T-helper 17 cell (primary cell): ENCODE measurements at regions not wholly inside any gene's neighbourhood (a gene's known extent, or its start where the extent isn't known, plus 50 kb on each side); places are given as distances from the start of the nearest gene placed in this dataset.
"Not testable (repeated sequence)": the region's sequence is repeated elsewhere in the genome, so short reads cannot be mapped to it uniquely, and the experiment has no call there.

Source experiments
- ATAC-seq: fragments of 150-1000 bp; cut with Tn5 transposase; 2 replicates; pipeline ENCODE4 v1.10.0; 2021; ENCODE audit warnings: mild to moderate bottlenecking, moderate library complexity
- DNase-seq, 3 donors: peaks; one replicate each; pipeline versions ENCODE4 v3.0.0 to v3.0.0-alpha.2; 2020 to 2021
- H3K9me3 ChIP-seq: one replicate; pipeline ENCODE4 v1.7.0; 2013; ENCODE audit warnings: low read length, mild to moderate bottlenecking; ENCODE audit not compliant: control insufficient read depth, poor library complexity, severe bottlenecking
- H3K27ac Mint-ChIP-seq: one replicate; pipeline ENCODE4 v1.8.0; 2022; ENCODE audit warnings: mild to moderate bottlenecking, moderate library complexity, mixed read lengths
- H3K27me3 Mint-ChIP-seq: one replicate; pipeline ENCODE4 v1.8.0; 2022; ENCODE audit warnings: mixed read lengths
- H3K36me3 Mint-ChIP-seq: one replicate; pipeline ENCODE4 v1.8.0; 2022; ENCODE audit warnings: low read depth, mixed read lengths
- H3K4me1 Mint-ChIP-seq: one replicate; pipeline ENCODE4 v1.8.0; 2022; ENCODE audit warnings: mild to moderate bottlenecking, mixed read lengths
- H3K4me3 Mint-ChIP-seq: one replicate; pipeline ENCODE4 v1.8.0; 2022; ENCODE audit warnings: mild to moderate bottlenecking, moderate library complexity, mixed read lengths

DNA sequence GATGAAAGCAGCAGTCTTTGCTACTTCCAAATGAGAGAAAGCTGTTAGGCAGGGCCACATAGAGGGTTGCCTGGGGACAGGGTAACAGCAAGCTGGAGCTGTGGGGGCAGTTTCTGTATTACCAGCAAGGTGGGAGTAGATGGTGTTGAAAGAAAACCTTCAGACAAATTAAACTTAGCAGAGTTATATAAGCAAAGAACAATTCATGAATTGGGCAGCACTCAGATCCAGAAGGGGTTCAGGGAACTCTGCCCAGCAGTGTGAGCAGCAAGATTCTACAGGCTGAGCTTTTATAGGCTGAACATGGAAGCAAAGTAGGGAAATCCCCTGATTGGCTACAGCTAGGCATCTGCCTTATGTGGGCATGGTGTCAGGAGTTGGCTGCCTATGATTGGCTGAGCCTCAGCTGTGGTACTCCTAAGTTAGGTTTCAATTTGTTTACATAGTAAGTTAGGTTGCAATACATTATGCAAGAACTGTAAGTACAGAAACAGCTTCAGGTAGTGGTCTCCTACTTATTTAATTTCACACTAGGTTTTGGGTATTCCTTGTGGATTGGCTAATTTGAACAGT lies 64.1 kb upstream of the TMPRSS2 start:
- Mint-ChIP-seq H3K27me3 (peaks cover 22% of the 10 kb centered on the region), H3K36me3 (no peaks in the 10 kb centered on the region), H3K4me3 (no peak overlapping the region), H3K27ac (no peak overlapping the region), H3K4me1 (no peaks in the 10 kb centered on the region)
- ATAC-seq (no peak), DNase-seq (no peak)
- H3K9me3 ChIP-seq, result no peaks in the 10 kb centered on the region

DNA sequence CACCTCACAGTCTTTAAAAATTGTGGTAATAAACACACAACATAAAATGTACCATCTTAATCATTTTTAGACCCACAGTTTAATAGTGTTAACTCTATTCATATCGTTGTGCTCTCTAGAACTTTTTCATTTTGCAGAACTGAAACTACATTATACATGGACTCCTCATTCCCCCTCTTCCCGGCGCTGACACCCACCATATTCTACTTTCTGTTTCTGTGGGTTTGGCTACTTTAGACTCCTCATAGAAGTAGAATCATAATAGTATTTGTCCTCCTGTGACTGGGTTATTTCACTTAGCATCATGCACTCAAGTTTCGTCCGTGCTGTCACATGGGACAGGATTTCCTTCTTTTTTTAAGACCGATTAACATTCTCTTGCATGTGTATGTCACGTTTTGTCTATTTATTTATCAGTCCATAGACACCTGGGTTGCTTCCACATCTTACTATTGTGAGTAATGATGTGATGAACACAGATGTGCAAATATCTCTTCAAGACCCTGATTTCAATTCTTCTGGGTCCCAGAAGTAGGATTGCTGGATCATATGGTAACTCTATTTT lies 62.9 kb upstream of the TMPRSS2 start:
- no peaks in the 10 kb centered on the region for H3K36me3 Mint-ChIP-seq
- no peaks in the 10 kb centered on the region for H3K9me3 ChIP-seq
- no peak overlapping the region for H3K4me3 Mint-ChIP-seq
- DNase-seq, result no peak
- no peak overlapping the region for H3K27ac Mint-ChIP-seq
- H3K27me3 Mint-ChIP-seq, result peaks cover 27% of the 10 kb centered on the region
- no peak for ATAC-seq
- H3K4me1 Mint-ChIP-seq, result no peaks in the 10 kb centered on the region

DNA sequence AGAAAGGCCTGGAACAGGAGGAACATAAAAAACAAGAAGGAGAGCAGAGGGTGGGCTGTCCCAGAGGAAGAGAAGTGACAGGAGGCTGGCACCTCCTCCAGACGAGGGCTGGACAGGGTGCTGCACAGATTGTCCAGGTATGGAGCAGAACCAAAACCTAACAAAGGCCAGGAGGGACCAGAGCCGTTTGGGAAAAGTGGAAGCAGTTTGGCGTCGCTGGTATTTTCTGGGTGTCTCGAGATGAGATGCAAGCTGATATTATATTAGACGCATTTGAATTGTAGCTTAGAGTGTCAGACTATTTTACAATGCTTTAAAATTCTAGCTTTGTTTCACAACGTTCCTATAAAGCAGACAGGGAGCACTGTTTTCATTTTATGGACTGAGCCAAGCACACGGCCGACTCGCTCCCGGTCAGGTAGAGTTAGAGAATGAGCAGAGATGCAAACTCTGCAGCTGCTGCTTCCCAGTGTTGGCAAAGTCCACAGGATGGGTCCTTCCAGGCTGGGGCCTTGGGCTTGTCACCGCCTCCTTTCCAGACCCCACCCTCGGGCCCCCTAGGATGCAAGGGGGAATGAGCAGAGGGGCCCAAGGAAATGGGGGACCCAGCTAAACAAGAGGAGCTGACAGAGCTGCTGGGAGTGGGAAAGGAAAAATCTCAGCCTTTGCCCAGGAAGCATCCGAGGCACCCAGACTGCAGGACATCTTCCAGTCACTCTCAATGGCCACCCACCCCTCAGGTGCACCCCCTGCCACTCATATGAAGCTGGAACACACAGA lies 60.8 kb upstream of the TMPRSS2 start:
- ATAC-seq, result no peak
- no peaks in the 10 kb centered on the region for H3K9me3 ChIP-seq
- Mint-ChIP-seq H3K4me1 (peaks cover 3% of the 10 kb centered on the region), H3K4me3 (no peak overlapping the region), H3K27me3 (peaks cover 20% of the 10 kb centered on the region), H3K36me3 (no peaks in the 10 kb centered on the region), H3K27ac (no peak overlapping the region)
- DNase-seq, result no peak

DNA sequence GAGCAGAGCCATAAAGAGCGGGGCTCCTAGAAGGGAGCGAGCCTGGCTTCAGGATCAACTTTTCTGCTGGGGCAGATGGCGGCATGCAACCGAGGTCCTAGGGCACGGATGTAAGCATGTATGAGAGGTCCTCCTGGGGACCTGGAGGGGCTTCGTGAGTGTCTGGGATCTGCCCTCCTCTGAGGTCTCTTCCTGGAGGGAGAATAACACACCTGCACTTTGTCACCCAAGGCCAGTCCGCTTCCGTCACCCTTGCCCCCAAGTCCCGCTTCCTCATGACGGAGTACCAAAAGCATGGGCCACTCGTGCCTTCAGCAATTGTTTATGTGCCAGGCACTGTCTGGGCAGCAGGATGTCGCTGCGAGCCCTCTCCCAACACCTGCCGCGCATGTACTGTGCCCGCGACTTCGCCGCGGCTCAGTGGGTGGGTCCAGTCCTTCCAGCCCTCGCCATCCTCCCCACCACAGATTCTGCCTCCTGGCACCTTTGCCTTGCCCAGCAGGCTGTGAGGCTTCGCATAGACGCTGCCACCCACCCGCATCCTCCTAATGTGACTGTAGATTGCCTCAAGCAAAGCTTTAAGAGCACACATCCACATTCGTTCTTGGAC lies 60.0 kb upstream of the TMPRSS2 start:
- H3K27ac Mint-ChIP-seq, result no peak overlapping the region
- H3K27me3 Mint-ChIP-seq, result peaks cover 21% of the 10 kb centered on the region
- H3K4me1 Mint-ChIP-seq, result peaks cover 3% of the 10 kb centered on the region
- H3K36me3 Mint-ChIP-seq, result peaks cover 2% of the 10 kb centered on the region
- no peak for DNase-seq
- H3K4me3 Mint-ChIP-seq, result no peak overlapping the region
- H3K9me3 ChIP-seq, result no peaks in the 10 kb centered on the region
- no peak for ATAC-seq

DNA sequence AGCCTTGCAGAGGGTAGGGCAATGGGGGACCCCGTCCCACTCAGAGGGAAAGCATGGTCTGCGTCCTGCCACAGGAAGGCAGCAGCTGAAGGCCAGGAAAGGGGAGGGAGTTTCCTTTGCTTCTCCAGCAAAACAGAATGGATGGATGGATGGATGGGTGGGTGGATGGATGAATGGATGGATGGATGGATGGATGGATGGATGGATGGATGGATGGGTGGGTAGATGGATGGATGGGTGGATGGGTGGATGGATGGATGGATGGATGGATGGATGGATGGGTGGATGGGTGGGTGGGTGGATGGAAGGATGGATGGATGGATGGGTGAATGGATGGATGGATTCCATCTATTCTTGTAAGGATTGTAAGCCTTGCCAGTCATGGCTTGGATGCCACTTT lies 59.3 kb upstream of the TMPRSS2 start:
- ATAC-seq, H3K4me3 Mint-ChIP-seq, DNase-seq, H3K27ac Mint-ChIP-seq, H3K36me3 Mint-ChIP-seq, H3K9me3 ChIP-seq, H3K4me1 Mint-ChIP-seq: not testable (repeated sequence)
- peaks cover 29% of the 10 kb centered on the region for H3K27me3 Mint-ChIP-seq

DNA sequence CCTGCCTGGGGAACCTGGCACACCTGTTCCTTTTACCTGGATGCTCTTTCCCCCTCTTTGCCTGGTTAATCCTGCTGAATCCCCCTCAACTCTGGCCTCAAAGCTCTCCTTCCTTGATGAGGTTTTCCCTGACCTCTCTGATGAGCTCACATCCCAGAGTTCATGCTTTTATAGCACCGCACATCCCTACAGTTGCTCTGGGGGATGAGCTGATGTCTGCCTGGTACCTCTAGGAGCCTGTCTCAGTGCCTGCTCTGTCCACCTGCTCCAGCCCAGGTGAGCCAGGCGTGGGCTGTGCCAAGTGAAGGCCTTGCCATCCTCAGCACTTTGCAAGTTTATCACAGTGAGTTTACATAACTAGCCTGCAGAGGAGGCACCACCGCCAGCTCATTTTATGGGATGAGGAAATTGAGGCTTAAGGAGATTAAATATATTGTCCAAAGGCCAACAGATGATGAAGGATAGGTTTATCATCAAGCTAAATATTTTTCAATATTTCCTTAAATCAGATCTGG lies 58.6 kb upstream of the TMPRSS2 start:
- H3K4me1 Mint-ChIP-seq, result peaks cover 6% of the 10 kb centered on the region
- DNase-seq (no peak), ATAC-seq (no peak)
- H3K36me3 Mint-ChIP-seq, result peaks cover 4% of the 10 kb centered on the region
- H3K27ac Mint-ChIP-seq, result no peak overlapping the region
- no peaks in the 10 kb centered on the region for H3K9me3 ChIP-seq
- H3K4me3 Mint-ChIP-seq, result no peak overlapping the region
- peaks cover 29% of the 10 kb centered on the region for H3K27me3 Mint-ChIP-seq

DNA sequence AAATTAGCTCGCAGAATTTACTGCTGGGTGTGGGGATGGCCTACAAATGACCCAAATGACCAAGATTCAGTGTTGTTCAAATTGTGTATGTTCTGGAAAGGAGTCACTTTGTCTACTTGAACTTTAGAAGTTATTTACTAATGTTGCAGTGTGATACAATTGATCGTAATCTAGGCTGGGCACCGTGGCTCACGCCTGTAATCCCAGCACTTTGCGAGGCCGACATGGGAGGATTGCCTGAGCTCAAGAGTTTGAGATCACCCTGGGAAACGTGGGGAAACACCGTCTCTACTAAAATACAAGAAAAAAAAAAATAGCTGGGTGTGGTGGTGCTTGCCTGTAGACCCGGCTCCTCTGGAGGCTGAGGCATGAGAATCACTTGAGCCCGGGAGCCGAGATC lies 57.6 kb upstream of the TMPRSS2 start:
- ATAC-seq, result no peak
- peaks cover 29% of the 10 kb centered on the region for H3K27me3 Mint-ChIP-seq
- DNase-seq, result no peak
- no peaks in the 10 kb centered on the region for H3K9me3 ChIP-seq
- H3K4me3 Mint-ChIP-seq, result no peak overlapping the region
- peak overlapping the region; percentile 60 for H3K27ac Mint-ChIP-seq
- peaks cover 6% of the 10 kb centered on the region for H3K4me1 Mint-ChIP-seq
- H3K36me3 Mint-ChIP-seq, result peaks cover 6% of the 10 kb centered on the region

DNA sequence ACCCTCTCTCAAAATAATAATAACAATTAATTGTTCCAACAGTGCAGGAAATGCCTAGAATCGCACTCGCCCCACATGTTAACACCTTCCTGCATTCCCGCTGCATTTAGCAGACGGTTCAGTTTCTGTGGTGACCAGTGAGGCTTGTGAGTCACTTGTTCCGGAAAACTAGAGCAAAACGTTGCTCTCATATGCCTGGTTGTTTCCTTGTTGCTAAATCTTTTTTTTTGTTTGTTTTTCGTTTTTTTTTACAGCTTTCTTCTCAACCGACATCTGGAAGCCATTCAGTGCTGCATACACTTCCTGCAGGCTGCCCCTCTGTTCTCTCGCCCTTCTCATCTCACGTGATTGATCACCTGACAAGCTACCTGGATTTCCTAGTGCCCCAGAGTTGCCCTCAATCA lies 56.9 kb upstream of the TMPRSS2 start:
- H3K27me3 Mint-ChIP-seq, result peaks cover 29% of the 10 kb centered on the region
- DNase-seq, result no peak
- H3K27ac Mint-ChIP-seq, result peak overlapping the region; percentile 60
- H3K4me1 Mint-ChIP-seq, result peaks cover 6% of the 10 kb centered on the region
- peaks cover 6% of the 10 kb centered on the region for H3K36me3 Mint-ChIP-seq
- no peaks in the 10 kb centered on the region for H3K9me3 ChIP-seq
- ATAC-seq, result no peak
- peak overlapping the region; percentile 57 for H3K4me3 Mint-ChIP-seq

DNA sequence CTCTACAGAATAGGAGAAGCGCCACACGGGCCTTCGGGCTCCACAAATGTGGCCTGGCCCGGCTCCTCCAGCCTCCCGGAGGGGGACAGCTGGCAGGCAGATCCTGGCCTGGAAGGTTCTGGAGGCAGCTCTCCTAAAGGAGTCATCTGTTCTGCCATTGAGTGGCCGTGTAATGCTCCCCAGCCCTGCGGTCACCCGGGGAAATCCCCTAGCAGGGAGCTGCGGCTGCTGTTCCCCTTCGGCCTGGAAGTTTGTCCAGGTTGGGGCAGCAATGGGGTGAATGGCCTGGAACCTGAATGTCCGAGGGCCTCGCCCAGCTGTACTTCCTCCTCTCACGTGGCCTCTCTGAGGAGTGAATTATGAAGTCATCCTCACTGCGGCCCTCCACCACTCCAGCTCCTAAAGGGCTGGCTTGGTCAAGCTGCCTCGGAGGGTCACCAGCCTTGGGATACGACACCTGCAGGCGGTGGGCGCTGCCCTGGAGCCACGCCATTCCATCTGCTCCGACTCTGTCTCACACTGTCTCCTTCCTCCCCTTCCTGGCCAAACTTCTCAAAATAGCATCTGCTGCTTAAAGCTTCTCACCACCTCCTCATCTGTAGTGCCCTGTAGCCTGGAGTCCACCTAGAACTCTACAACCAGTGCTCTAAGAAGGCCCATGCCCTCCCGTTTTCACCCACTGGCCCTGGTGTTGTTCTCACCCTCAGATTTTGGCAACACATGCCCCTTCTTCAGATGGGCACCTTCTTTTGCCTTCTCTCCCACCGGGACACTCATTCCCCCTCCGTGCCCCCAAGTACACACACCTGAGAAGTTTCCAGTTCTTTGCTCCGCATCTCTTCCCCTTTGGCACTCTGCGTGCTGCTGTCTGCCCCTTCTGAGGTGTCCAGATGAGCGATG lies 54.4 kb upstream of the TMPRSS2 start:
- peaks cover 20% of the 10 kb centered on the region for H3K27me3 Mint-ChIP-seq
- no peaks in the 10 kb centered on the region for H3K9me3 ChIP-seq
- H3K4me3 Mint-ChIP-seq, result no peak overlapping the region
- H3K27ac Mint-ChIP-seq, result no peak overlapping the region
- peaks cover 6% of the 10 kb centered on the region for H3K36me3 Mint-ChIP-seq
- H3K4me1 Mint-ChIP-seq, result peaks cover 6% of the 10 kb centered on the region
- DNase-seq (no peak), ATAC-seq (no peak)

DNA sequence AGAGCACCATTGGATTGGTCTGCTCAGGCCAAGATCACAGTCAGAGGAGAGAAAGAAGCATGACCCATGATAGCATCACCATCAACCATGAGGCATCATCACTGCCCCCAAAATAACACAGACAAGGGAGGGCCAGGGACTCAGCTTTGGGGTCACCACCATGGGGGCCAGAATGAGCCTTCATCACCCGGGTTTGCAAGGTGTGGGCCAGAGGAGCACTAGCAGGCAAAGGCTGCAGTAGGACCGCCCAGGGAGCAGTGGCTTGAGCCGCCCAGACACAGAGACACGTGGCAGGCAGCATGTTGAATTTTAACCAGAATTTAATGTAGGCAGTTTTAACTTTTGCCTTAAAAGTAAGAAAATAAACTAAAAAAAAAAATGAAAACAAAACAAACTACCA lies 53.7 kb upstream of the TMPRSS2 start:
- H3K27me3 Mint-ChIP-seq, result peaks cover 27% of the 10 kb centered on the region
- H3K4me3 Mint-ChIP-seq, result no peak overlapping the region
- peaks cover 6% of the 10 kb centered on the region for H3K4me1 Mint-ChIP-seq
- ATAC-seq (no peak), DNase-seq (no peak)
- no peak overlapping the region for H3K27ac Mint-ChIP-seq
- H3K36me3 Mint-ChIP-seq, result peaks cover 6% of the 10 kb centered on the region
- H3K9me3 ChIP-seq, result no peaks in the 10 kb centered on the region

DNA sequence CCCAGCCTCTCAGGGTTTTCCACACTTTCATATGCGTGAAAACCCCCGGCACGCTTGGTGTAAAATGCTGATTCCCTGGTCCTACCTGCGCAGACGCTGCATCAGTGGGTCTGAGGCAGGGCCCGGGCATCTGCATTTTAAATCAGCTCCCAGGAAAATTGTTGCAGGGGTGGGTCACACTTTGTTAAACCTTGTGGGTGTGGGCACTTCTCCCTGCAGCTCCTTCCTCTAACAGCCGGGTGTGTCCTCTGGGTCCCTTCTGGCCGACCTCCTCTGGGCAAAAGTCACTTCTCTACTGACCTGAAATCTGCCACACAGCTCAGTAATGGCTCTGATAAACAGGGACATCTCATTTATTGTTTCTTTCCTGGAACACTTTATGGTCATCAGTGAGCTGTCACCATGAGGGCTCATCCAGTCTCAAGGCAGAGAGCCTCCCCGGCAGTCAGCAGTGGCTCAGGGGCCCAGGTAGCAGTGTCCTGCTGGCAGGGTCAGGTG lies 52.8 kb upstream of the TMPRSS2 start:
- Mint-ChIP-seq H3K4me3 (no peak overlapping the region), H3K27ac (no peak overlapping the region), H3K36me3 (peaks cover 6% of the 10 kb centered on the region), H3K27me3 (peaks cover 30% of the 10 kb centered on the region), H3K4me1 (peaks cover 6% of the 10 kb centered on the region)
- no peak for ATAC-seq
- DNase-seq, result no peak
- H3K9me3 ChIP-seq, result no peaks in the 10 kb centered on the region

DNA sequence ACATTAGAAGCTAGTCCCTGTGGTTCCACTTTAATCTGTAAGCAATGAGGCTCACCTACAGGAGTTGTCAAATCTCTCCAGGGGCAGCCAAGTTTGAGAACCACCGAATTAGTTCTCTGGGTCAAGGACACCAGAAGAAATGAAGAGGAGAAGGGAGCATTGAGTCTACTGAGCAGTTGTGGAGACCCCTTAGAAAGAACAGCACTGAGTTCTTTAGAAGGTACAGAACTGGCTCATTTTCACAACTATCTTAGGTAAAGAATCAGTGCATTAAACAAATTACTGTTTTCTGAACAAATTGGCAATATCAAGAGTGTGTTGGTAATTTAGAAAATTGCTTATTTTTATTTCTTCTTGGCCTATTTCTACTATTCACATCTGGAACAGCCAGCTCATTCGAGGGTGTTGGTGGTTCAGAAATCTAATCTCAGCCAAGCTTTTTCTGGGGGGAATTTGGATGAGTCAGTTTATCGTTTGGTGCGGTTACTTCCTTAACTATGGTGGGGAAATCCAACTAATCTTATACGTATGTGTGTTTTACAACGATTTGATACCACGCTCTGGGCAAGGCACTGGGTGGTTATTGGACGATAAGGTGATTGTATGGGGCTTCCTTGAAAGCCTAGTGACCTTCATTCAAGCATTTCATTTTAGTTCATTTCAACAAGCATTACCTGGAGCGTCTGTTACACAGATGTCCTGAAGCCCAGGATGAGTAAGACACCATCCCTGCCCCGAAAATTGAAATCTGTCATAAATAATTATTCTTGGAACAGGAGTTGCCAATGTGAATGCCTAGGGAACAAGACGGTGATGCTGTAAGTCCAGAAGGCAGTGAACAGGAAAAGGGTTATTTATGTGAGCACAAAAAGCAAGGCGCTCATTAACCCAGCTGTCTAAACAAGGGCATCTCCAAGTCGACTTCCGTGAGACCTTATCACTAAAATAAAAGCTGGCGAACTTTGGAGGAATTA lies 52.0 kb upstream of the TMPRSS2 start:
- Mint-ChIP-seq H3K4me3 (no peak overlapping the region), H3K27me3 (peaks cover 34% of the 10 kb centered on the region)
- ATAC-seq, result peak; percentile 84

More for the DNA sequence above, 52.0 kb upstream of the TMPRSS2 start:
- Mint-ChIP-seq H3K4me1 (peaks cover 2% of the 10 kb centered on the region), H3K27ac (no peak overlapping the region), H3K36me3 (peaks cover 6% of the 10 kb centered on the region)
- DNase-seq, result no peak
- no peaks in the 10 kb centered on the region for H3K9me3 ChIP-seq
